ENCODE measurements at regions not wholly inside any gene's neighbourhood (a gene's known extent, or its start where the extent isn't known, plus 50 kb on each side); places are given as distances from the start of the nearest gene placed in this dataset.

DNA sequence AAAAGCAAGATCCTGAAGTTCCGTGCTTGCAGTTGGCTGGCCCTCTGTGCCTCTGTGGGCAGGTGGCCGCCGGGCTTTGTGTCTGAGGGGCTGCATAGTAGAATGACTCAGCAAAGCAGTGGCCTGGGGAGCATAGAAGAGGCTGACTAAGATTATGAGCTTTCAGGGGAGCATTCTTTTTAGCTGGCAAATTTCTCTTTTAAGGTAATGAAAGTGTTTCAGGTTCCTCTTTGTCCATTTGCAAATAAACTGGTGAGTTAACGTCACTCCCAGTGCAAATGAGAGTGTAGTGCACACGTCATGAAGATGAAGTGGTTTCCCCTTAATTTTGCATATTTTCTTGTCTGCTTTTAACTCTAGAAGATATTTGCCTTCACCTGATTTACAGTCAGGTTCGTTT lies 98.6 kb downstream of the BCL2L11 start:
- Histone ChIP-seq H3K27ac (ENCODE audit: low read length, poor library complexity, severe bottlenecking) (no peak overlapping the region), H3K4me2 (ENCODE audit: low read length, poor library complexity, severe bottlenecking) (no peak overlapping the region), H4K8ac (ENCODE audit: low read length) (no peak overlapping the region), H3K4ac (ENCODE audit: low read depth in 1 of 2, low read length in 2 of 2) (no peak overlapping the region), H2BK15ac (ENCODE audit: low read depth, poor library complexity, severe bottlenecking) (no peak overlapping the region), H2AFZ (ENCODE audit: low read depth, low read length) (no peak overlapping the region), H3K27me3 (ENCODE audit: control insufficient read depth in 1 of 2, insufficient read depth in 1 of 2, low read length in 2 of 2) (no peaks in the 10 kb centered on the region), H3K18ac (ENCODE audit: low read depth in 1 of 2, low read length in 2 of 2) (no peak overlapping the region), H3K9ac (ENCODE audit: low read length) (no peak overlapping the region), H3K36me3 (ENCODE audit: control insufficient read depth in 1 of 2, insufficient read depth in 2 of 2, low read depth in 1 of 2, low read length in 2 of 2) (peaks cover 0 to 10% of the 10 kb centered on the region in 2 experiments), H2BK120ac (ENCODE audit: low read depth, low read length) (no peak overlapping the region), H2BK5ac (ENCODE audit: low read depth, low read length, poor library complexity, severe bottlenecking) (no peak overlapping the region), H3K23ac (ENCODE audit: low read length in 2 of 2) (no peak overlapping the region), H3K4me3 (ENCODE audit: insufficient read depth in 1 of 2, low read depth in 1 of 2, low read length in 2 of 2) (no peak overlapping the region), H2AK5ac (ENCODE audit: low read length, severe bottlenecking) (no peak overlapping the region), H3K79me1 (replicated peaks; ENCODE audit: low read length, poor library complexity, severe bottlenecking) (peaks cover 21% of the 10 kb centered on the region), H3K4me1 (ENCODE audit: control insufficient read depth, insufficient read depth, low read depth, low read length) (peaks cover 12% of the 10 kb centered on the region), H3K9me3 (ENCODE audit: control insufficient read depth, low read length) (peaks cover 6% of the 10 kb centered on the region), H2BK12ac (ENCODE audit: low read length in 2 of 2) (no peak overlapping the region), H4K91ac (ENCODE audit: low read length) (no peak overlapping the region), H3K14ac (ENCODE audit: low read length in 2 of 2) (no peak overlapping the region)
- DNase-seq, result no peak
- WGBS, result 69% methylated on average over 6 of the region's 6 CpGs

DNA sequence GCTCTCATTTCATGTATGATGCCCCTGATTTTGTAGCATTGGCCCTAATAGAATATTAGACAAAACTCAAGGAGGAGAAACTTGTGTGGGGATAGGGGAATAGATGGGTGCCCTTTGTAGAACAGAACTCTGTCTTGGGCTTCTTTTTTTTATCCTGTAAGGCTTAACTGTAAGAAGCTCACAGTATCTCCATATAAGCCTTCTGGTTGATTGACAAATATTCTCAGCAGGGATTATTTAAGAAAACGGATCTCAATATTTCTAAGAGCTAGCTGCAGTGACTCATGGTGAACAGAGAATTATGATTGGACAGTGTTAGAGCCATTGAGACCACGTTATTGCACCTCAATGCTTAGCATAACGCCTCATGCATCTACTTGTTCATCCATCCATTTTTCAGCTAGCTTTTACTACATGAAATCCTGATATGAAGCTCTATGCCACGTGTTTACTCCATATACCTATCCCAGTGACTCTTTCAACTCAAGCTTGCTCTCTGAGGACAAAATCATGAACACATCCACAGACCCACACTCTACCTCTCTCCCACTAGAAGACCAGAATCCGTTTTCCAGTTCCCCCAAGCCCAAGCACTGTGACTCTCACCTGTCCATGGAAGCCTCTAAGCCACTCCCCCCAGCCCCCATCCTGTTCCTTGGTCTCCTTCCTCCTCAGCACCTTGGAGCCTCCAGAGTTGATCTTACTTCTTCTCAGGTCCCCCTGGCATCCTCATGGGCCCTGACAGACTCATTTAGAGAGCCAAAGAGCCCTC lies 99.2 kb downstream of the BCL2L11 start:
- Histone ChIP-seq H2BK120ac (ENCODE audit: low read depth, low read length) (no peak overlapping the region), H4K8ac (ENCODE audit: low read length) (no peak overlapping the region), H3K36me3 (ENCODE audit: control insufficient read depth in 1 of 2, insufficient read depth in 2 of 2, low read depth in 1 of 2, low read length in 2 of 2) (peaks cover 0 to 10% of the 10 kb centered on the region in 2 experiments), H3K4me1 (ENCODE audit: control insufficient read depth, insufficient read depth, low read depth, low read length) (peaks cover 12% of the 10 kb centered on the region), H2BK15ac (ENCODE audit: low read depth, poor library complexity, severe bottlenecking) (peak overlapping the region; percentile 65), H3K27me3 (ENCODE audit: control insufficient read depth in 1 of 2, insufficient read depth in 1 of 2, low read length in 2 of 2) (no peaks in the 10 kb centered on the region), H3K4ac (ENCODE audit: low read depth in 1 of 2, low read length in 2 of 2) (no peak overlapping the region), H3K4me3 (ENCODE audit: insufficient read depth in 1 of 2, low read depth in 1 of 2, low read length in 2 of 2) (no peak overlapping the region), H4K91ac (ENCODE audit: low read length) (no peak overlapping the region), H2BK5ac (ENCODE audit: low read depth, low read length, poor library complexity, severe bottlenecking) (no peak overlapping the region), H3K14ac (ENCODE audit: low read length in 2 of 2) (no peak overlapping the region), H2BK12ac (ENCODE audit: low read length in 2 of 2) (no peak overlapping the region), H3K27ac (ENCODE audit: low read length, poor library complexity, severe bottlenecking) (no peak overlapping the region), H2AFZ (ENCODE audit: low read depth, low read length) (no peak overlapping the region), H3K18ac (ENCODE audit: low read depth in 1 of 2, low read length in 2 of 2) (no peak overlapping the region), H3K79me1 (replicated peaks; ENCODE audit: low read length, poor library complexity, severe bottlenecking) (peaks cover 21% of the 10 kb centered on the region), H2AK5ac (ENCODE audit: low read length, severe bottlenecking) (peak overlapping the region; percentile 84), H3K23ac (ENCODE audit: low read length in 2 of 2) (no peak overlapping the region), H3K4me2 (ENCODE audit: low read length, poor library complexity, severe bottlenecking) (no peak overlapping the region), H3K9me3 (ENCODE audit: control insufficient read depth, low read length) (peaks cover under 1% of the 10 kb centered on the region), H3K9ac (ENCODE audit: low read length) (no peak overlapping the region)
- WGBS, result 96% methylated on average over 5 of the region's 5 CpGs
- no peak for DNase-seq

DNA sequence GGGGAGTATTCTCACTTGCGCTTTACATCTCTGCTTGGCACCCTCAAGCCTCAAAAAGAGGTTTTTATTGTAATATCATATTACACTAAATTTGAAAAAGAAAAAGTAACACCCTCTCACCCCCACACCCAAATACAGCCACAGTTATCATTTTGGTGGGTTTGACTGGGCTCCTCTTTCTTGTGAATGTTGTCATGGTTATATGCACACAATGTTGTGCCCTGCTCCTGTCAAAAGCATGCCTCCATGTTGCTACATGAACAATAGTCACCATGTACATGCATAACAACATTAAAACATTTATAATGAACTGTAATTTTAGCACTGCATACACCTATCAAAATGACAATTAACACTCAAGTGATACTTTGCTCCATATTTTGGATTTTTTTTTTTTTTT lies 100.2 kb downstream of the BCL2L11 start:
- Histone ChIP-seq H2BK5ac (ENCODE audit: low read depth, low read length, poor library complexity, severe bottlenecking) (no peak overlapping the region), H3K14ac (ENCODE audit: low read length in 2 of 2) (no peak overlapping the region), H3K27ac (ENCODE audit: low read length, poor library complexity, severe bottlenecking) (no peak overlapping the region), H3K4ac (ENCODE audit: low read depth in 1 of 2, low read length in 2 of 2) (no peak overlapping the region), H2BK120ac (ENCODE audit: low read depth, low read length) (no peak overlapping the region), H3K23ac (ENCODE audit: low read length in 2 of 2) (no peak overlapping the region), H3K36me3 (ENCODE audit: control insufficient read depth in 1 of 2, insufficient read depth in 2 of 2, low read depth in 1 of 2, low read length in 2 of 2) (peaks cover 0 to 12% of the 10 kb centered on the region in 2 experiments), H3K9ac (ENCODE audit: low read length) (no peak overlapping the region), H3K18ac (ENCODE audit: low read depth in 1 of 2, low read length in 2 of 2) (no peak overlapping the region), H2AFZ (ENCODE audit: low read depth, low read length) (no peak overlapping the region), H2BK15ac (ENCODE audit: low read depth, poor library complexity, severe bottlenecking) (no peak overlapping the region), H4K91ac (ENCODE audit: low read length) (no peak overlapping the region), H2BK12ac (ENCODE audit: low read length in 2 of 2) (no peak overlapping the region), H3K27me3 (ENCODE audit: control insufficient read depth in 1 of 2, insufficient read depth in 1 of 2, low read length in 2 of 2) (no peaks in the 10 kb centered on the region), H3K4me3 (ENCODE audit: insufficient read depth in 1 of 2, low read depth in 1 of 2, low read length in 2 of 2) (no peak overlapping the region), H4K8ac (ENCODE audit: low read length) (no peak overlapping the region), H2AK5ac (ENCODE audit: low read length, severe bottlenecking) (no peak overlapping the region), H3K9me3 (ENCODE audit: control insufficient read depth, low read length) (no peaks in the 10 kb centered on the region), H3K4me2 (ENCODE audit: low read length, poor library complexity, severe bottlenecking) (no peak overlapping the region), H3K4me1 (ENCODE audit: control insufficient read depth, insufficient read depth, low read depth, low read length) (peaks cover 12% of the 10 kb centered on the region), H3K79me1 (replicated peaks; ENCODE audit: low read length, poor library complexity, severe bottlenecking) (peaks cover 26% of the 10 kb centered on the region)
- DNase-seq, result no peak
- no CpG with 5 or more reads among the region's 1 CpG for WGBS

DNA sequence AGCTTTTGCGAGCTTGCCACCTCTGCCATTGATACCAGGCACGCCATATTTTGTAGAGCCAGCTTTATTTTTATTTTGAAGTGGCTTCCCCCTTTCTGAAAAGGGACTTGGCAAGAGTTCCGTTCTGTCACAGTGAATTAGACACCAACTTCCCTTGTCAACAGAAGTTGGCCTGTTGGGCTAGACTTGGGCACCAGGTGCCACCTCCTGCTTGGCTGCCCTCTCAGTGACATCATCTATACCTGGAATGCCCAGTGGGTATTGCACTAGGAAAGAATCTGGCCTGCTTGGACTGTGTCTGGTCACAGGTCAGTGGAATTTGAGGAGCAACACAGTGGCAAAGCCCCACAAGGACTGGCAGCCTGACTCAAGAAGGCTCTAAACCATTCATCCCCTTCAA lies 101.0 kb downstream of the BCL2L11 start:
- Histone ChIP-seq H3K4me1 (ENCODE audit: control insufficient read depth, insufficient read depth, low read depth, low read length) (peaks cover 12% of the 10 kb centered on the region), H2BK5ac (ENCODE audit: low read depth, low read length, poor library complexity, severe bottlenecking) (no peak overlapping the region), H3K4me2 (ENCODE audit: low read length, poor library complexity, severe bottlenecking) (no peak overlapping the region), H3K23ac (ENCODE audit: low read length in 2 of 2) (no peak overlapping the region), H3K18ac (ENCODE audit: low read depth in 1 of 2, low read length in 2 of 2) (no peak overlapping the region), H2AK5ac (ENCODE audit: low read length, severe bottlenecking) (no peak overlapping the region), H3K36me3 (ENCODE audit: control insufficient read depth in 1 of 2, insufficient read depth in 2 of 2, low read depth in 1 of 2, low read length in 2 of 2) (peaks cover 0 to 10% of the 10 kb centered on the region in 2 experiments), H4K91ac (ENCODE audit: low read length) (no peak overlapping the region), H4K8ac (ENCODE audit: low read length) (no peak overlapping the region), H2AFZ (ENCODE audit: low read depth, low read length) (no peak overlapping the region), H2BK15ac (ENCODE audit: low read depth, poor library complexity, severe bottlenecking) (no peak overlapping the region), H3K4me3 (ENCODE audit: insufficient read depth in 1 of 2, low read depth in 1 of 2, low read length in 2 of 2) (no peak overlapping the region), H3K79me1 (replicated peaks; ENCODE audit: low read length, poor library complexity, severe bottlenecking) (peaks cover 26% of the 10 kb centered on the region), H3K14ac (ENCODE audit: low read length in 2 of 2) (no peak overlapping the region), H2BK120ac (ENCODE audit: low read depth, low read length) (no peak overlapping the region), H3K9ac (ENCODE audit: low read length) (no peak overlapping the region), H2BK12ac (ENCODE audit: low read length in 2 of 2) (no peak overlapping the region), H3K9me3 (ENCODE audit: control insufficient read depth, low read length) (no peaks in the 10 kb centered on the region), H3K27me3 (ENCODE audit: control insufficient read depth in 1 of 2, insufficient read depth in 1 of 2, low read length in 2 of 2) (no peaks in the 10 kb centered on the region), H3K27ac (ENCODE audit: low read length, poor library complexity, severe bottlenecking) (no peak overlapping the region), H3K4ac (ENCODE audit: low read depth in 1 of 2, low read length in 2 of 2) (no peak overlapping the region)
- 98% methylated on average over 3 of the region's 3 CpGs for WGBS
- DNase-seq, result no peak

All from mesenchymal stem cell (in vitro differentiated cells and primary cell).